OCI-LY1 (cell line): ENCODE measurements at regions not wholly inside any gene's neighbourhood (a gene's known extent, or its start where the extent isn't known, plus 50 kb on each side); places are given as distances from the start of the nearest gene placed in this dataset.

ENCODE experiments used
- CTCF ChIP-seq: fragments of 200-600 bp; sonication (generic), shearing (Covaris generic); IDR thresholded peaks from 2 replicates; pipeline ENCODE4 v1.5.1; 2017; ENCODE audit warnings: mild to moderate bottlenecking, antibody characterized with exemption, low read length, moderate library complexity, mixed read lengths
- EZH2 ChIP-seq: fragments of 200-600 bp; sonication (generic), shearing (Covaris generic); IDR thresholded peaks from 2 replicates; pipeline ENCODE4 v1.8.0; 2017; ENCODE audit warnings: borderline replicate concordance, mixed run types, mild to moderate bottlenecking, antibody characterized with exemption, low read length, moderate library complexity, mixed read lengths

DNA sequence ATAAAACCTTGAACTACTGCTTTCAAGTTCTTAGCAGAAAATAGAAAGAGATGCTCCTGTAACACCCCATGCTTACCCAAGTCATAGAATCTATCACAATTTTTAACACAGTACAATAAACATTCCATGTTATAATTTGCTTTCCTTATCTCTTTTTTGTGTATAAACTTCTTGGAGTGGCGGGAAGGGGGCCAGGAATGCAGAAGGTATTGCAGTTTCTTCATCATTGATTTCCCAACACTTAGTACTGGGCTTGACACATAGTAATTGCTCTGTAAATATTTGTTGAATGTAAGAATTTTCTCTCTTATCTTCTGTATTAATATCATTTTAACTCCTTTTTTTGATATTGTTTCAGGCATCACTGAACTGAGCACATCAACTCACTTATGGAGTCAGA is 535.8 kb downstream of the KCTD12 start:
- no peak for TF ChIP-seq CTCF
- TF ChIP-seq EZH2 = no peak
